Fibroblast of upper back skin (primary cell): ENCODE measurements at regions not wholly inside any gene's neighbourhood (a gene's known extent, or its start where the extent isn't known, plus 50 kb on each side); places are given as distances from the start of the nearest gene placed in this dataset.
"Not testable (repeated sequence)": the region's sequence is repeated elsewhere in the genome, so short reads cannot be mapped to it uniquely, and the experiment has no call there.

ENCODE experiments used
- DNase-seq: peaks from one replicate; pipeline ENCODE4 v3.0.0-alpha.2; 2013

GRCh38 chr4:67412153-67412712 is 133.1 kb downstream of the CENPC start:
- DNase-seq, result not testable (repeated sequence)

GRCh38 chr4:67403342-67403741 is 142.0 kb downstream of the CENPC start:
- no peak for DNase-seq

- no peak for DNase-seq
Measured at GRCh38 chr4:67401902-67402301, 143.4 kb downstream of the CENPC start.

- DNase-seq, result no peak
Measured at GRCh38 chr4:67397931-67398330, 147.4 kb downstream of the CENPC start.

- no peak for DNase-seq
Measured at GRCh38 chr4:67397031-67397430, 148.3 kb downstream of the CENPC start.

GRCh38 chr4:67396008-67396407 is 149.3 kb downstream of the CENPC start:
- DNase-seq, result no peak

GRCh38 chr4:67394879-67395278 is 150.4 kb downstream of the CENPC start:
- DNase-seq, result no peak

- DNase-seq, result peak; percentile 23
Measured at GRCh38 chr4:67393699-67394281, 151.5 kb downstream of the CENPC start.

GRCh38 chr4:67393007-67393406 is 152.3 kb downstream of the CENPC start:
- no peak for DNase-seq

- not testable (repeated sequence) for DNase-seq
Measured at GRCh38 chr4:67381406-67381804, 163.9 kb downstream of the CENPC start.

GRCh38 chr4:67380702-67381405 is 164.4 kb downstream of the CENPC start:
- DNase-seq, result not testable (repeated sequence)

- no peak for DNase-seq
Measured at GRCh38 chr4:67380154-67380553, 165.1 kb downstream of the CENPC start.

GRCh38 chr4:67375291-67375690 is 170.0 kb downstream of the CENPC start:
- no peak for DNase-seq

GRCh38 chr4:67371615-67372014 is 173.7 kb downstream of the CENPC start:
- DNase-seq, result no peak

GRCh38 chr4:67366311-67366861 is 178.9 kb downstream of the CENPC start:
- no peak for DNase-seq

- DNase-seq, result no peak
Measured at GRCh38 chr4:67365661-67366245, 179.6 kb downstream of the CENPC start.

- no peak for DNase-seq
Measured at GRCh38 chr4:67355806-67356205, 189.5 kb downstream of the CENPC start.

- no peak for DNase-seq
Measured at GRCh38 chr4:67346654-67347053, 198.6 kb downstream of the CENPC start.

- DNase-seq, result no peak
Measured at GRCh38 chr4:67344594-67345380, 200.5 kb downstream of the CENPC start.

- DNase-seq, result no peak
Measured at GRCh38 chr4:67343199-67343598, 202.1 kb downstream of the CENPC start.

GRCh38 chr4:67342291-67342690 is 203.0 kb downstream of the CENPC start:
- no peak for DNase-seq

GRCh38 chr4:67333664-67334063 is 211.6 kb downstream of the CENPC start:
- DNase-seq, result no peak

- DNase-seq, result no peak
Measured at GRCh38 chr4:67332627-67333026, 212.7 kb downstream of the CENPC start.
